ENCODE measurements at regions not wholly inside any gene's neighbourhood (a gene's known extent, or its start where the extent isn't known, plus 50 kb on each side); places are given as distances from the start of the nearest gene placed in this dataset.

DNA sequence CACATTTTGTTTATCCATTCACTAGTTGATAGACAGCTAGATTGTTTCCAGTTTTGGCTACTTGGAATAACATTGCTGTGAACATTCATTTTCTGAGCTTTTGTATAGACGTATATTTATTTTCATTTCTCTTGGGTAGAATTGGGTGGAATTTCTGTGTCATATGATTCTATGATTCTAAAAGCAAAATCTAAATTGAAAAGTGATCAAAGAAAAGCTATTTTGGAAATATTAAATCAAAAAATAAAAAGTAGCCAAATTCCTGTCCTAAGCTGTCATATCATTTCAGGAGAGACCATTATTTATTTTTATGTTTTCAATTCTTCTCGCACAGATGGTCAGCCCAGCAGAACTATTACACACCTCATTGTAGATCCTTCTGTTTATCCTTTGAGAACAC is 229.2 kb downstream of the COL12A1 start:
- H3K27me3 ChIP-seq (ENCODE audit: control insufficient read depth, insufficient read depth, low read length): no peaks in the 10 kb centered on the region
- H3K9ac ChIP-seq (ENCODE audit: low read length): no peak overlapping the region
- H3K4me1 ChIP-seq (ENCODE audit: control insufficient read depth, insufficient read depth, low read length): peaks cover 10% of the 10 kb centered on the region
- H3K36me3 ChIP-seq (ENCODE audit: control insufficient read depth, insufficient read depth, low read length): no peaks in the 10 kb centered on the region
- no peak overlapping the region for H3K4me3 ChIP-seq (ENCODE audit: low read length)
- no peak overlapping the region for H3K27ac ChIP-seq (ENCODE audit: low read depth, low read length)

- Histone ChIP-seq H3K36me3 (ENCODE audit: control insufficient read depth, insufficient read depth, low read length) (no peaks in the 10 kb centered on the region), H3K4me1 (ENCODE audit: control insufficient read depth, insufficient read depth, low read length) (peaks cover 11% of the 10 kb centered on the region), H3K27ac (ENCODE audit: low read depth, low read length) (no peak overlapping the region), H3K4me3 (ENCODE audit: low read length) (no peak overlapping the region), H3K27me3 (ENCODE audit: control insufficient read depth, insufficient read depth, low read length) (no peaks in the 10 kb centered on the region), H3K9ac (ENCODE audit: low read length) (no peak overlapping the region)
Measured at GRCh38 chr6:74976026-74976425, 229.8 kb downstream of the COL12A1 start.

- Histone ChIP-seq H3K4me1 (ENCODE audit: control insufficient read depth, insufficient read depth, low read length) (peaks cover 11% of the 10 kb centered on the region), H3K9ac (ENCODE audit: low read length) (no peak overlapping the region), H3K27me3 (ENCODE audit: control insufficient read depth, insufficient read depth, low read length) (no peaks in the 10 kb centered on the region), H3K27ac (ENCODE audit: low read depth, low read length) (no peak overlapping the region), H3K36me3 (ENCODE audit: control insufficient read depth, insufficient read depth, low read length) (no peaks in the 10 kb centered on the region), H3K4me3 (ENCODE audit: low read length) (no peak overlapping the region)
Measured at GRCh38 chr6:74973591-74973990, 232.3 kb downstream of the COL12A1 start.

DNA sequence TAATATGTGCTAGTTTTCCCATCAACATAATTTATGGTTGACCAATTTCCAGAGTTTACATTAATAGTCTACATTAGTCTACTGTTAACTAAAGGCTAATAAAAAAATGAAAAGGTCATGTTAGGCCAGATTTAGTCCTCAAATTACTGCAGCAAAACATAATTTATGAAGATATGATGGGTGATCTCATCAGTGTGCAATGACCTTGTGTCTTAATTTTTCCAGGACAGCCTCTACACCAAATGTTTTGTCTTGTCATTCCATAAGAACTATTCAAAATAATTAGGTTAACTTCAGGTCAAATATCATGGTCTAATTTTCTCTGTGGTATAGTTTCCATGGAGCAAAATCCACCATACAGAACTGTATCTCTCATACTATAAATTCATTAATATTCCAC is 234.2 kb downstream of the COL12A1 start:
- H3K4me1 ChIP-seq (ENCODE audit: control insufficient read depth, insufficient read depth, low read length): peaks cover 8% of the 10 kb centered on the region
- no peak overlapping the region for H3K4me3 ChIP-seq (ENCODE audit: low read length)
- no peaks in the 10 kb centered on the region for H3K27me3 ChIP-seq (ENCODE audit: control insufficient read depth, insufficient read depth, low read length)
- no peak overlapping the region for H3K9ac ChIP-seq (ENCODE audit: low read length)
- H3K36me3 ChIP-seq (ENCODE audit: control insufficient read depth, insufficient read depth, low read length): no peaks in the 10 kb centered on the region
- no peak overlapping the region for H3K27ac ChIP-seq (ENCODE audit: low read depth, low read length)

GRCh38 chr6:74969591-74970267 is 236.1 kb downstream of the COL12A1 start:
- no peak overlapping the region for H3K27ac ChIP-seq (ENCODE audit: low read depth, low read length)
- H3K4me3 ChIP-seq (ENCODE audit: low read length): no peak overlapping the region
- no peaks in the 10 kb centered on the region for H3K27me3 ChIP-seq (ENCODE audit: control insufficient read depth, insufficient read depth, low read length)
- H3K36me3 ChIP-seq (ENCODE audit: control insufficient read depth, insufficient read depth, low read length): no peaks in the 10 kb centered on the region
- no peak overlapping the region for H3K9ac ChIP-seq (ENCODE audit: low read length)
- peaks cover 8% of the 10 kb centered on the region for H3K4me1 ChIP-seq (ENCODE audit: control insufficient read depth, insufficient read depth, low read length)

DNA sequence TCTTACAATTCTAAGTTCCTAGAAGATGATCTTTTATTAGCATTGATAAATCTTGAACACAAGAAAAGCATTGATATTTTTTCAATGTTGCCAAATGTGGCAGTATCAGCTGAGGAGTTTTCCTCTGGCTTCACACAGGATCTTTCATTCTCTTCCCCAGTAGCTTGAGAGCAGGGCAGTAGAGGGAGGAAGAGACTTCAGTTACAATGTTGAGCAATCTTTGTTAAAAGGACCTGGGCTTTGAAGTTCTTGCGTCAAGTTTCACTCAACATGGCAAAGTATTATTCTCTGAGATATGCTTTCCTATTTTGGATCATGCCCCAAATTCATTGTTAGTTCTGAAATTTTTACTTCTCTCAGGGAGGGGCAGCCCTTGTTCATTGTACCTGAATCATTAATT is 238.0 kb downstream of the COL12A1 start:
- H3K9ac ChIP-seq (ENCODE audit: low read length): no peak overlapping the region
- peaks cover 2% of the 10 kb centered on the region for H3K4me1 ChIP-seq (ENCODE audit: control insufficient read depth, insufficient read depth, low read length)
- no peak overlapping the region for H3K4me3 ChIP-seq (ENCODE audit: low read length)
- no peak overlapping the region for H3K27ac ChIP-seq (ENCODE audit: low read depth, low read length)
- H3K27me3 ChIP-seq (ENCODE audit: control insufficient read depth, insufficient read depth, low read length): no peaks in the 10 kb centered on the region
- no peaks in the 10 kb centered on the region for H3K36me3 ChIP-seq (ENCODE audit: control insufficient read depth, insufficient read depth, low read length)

DNA sequence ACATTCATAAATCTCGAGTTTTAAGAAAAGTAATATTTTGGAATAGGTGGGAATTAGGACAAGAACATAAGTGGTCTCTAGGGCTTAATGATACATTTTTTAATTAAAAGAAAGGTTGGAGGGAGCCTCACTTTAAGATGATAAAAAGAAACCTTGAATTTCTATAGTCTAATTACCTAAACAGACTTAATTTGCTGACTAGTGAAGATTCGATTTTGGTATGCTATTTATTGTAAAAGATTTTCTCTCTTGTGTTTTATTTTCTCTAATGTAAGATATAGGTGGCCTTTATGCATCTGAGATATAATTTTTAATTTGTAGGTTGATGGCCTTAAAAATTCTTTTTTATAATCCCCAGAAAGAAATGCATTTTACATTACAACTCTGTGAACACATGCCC is 239.1 kb downstream of the COL12A1 start:
- no peaks in the 10 kb centered on the region for H3K27me3 ChIP-seq (ENCODE audit: control insufficient read depth, insufficient read depth, low read length)
- H3K36me3 ChIP-seq (ENCODE audit: control insufficient read depth, insufficient read depth, low read length): no peaks in the 10 kb centered on the region
- no peak overlapping the region for H3K9ac ChIP-seq (ENCODE audit: low read length)
- no peak overlapping the region for H3K27ac ChIP-seq (ENCODE audit: low read depth, low read length)
- H3K4me1 ChIP-seq (ENCODE audit: control insufficient read depth, insufficient read depth, low read length): peaks cover under 1% of the 10 kb centered on the region
- H3K4me3 ChIP-seq (ENCODE audit: low read length): no peak overlapping the region

DNA sequence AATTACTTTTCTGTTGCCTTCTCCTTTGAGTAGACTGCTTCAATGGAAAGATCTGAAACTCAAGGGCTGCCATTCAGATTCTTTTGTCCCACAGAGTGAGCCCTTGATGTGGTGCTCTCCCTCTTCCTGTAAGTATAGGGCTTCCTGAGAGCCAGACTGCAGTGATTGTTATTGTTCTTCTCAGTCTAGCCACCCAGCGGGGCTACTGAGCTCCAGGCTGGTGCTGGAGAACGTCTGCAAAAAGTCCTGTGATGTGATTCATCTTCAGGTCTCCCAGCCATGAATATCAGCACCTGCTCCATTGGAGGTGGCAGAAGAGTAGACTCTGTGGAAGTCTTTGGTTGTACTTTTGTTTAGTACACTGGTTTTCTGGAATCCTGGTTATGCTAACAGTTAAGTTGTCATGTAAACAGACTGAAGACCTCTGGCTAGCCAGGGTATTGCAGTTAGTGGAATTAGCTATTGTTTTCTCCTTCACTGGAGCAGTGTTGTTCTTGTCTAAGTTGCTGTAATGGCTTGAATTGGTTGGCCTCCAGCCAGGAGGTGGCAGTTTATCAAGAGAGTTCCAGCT is 240.9 kb downstream of the COL12A1 start:
- Histone ChIP-seq H3K4me1 (ENCODE audit: control insufficient read depth, insufficient read depth, low read length) (no peaks in the 10 kb centered on the region), H3K4me3 (ENCODE audit: low read length) (no peak overlapping the region), H3K27ac (ENCODE audit: low read depth, low read length) (no peak overlapping the region), H3K9ac (ENCODE audit: low read length) (no peak overlapping the region), H3K36me3 (ENCODE audit: control insufficient read depth, insufficient read depth, low read length) (no peaks in the 10 kb centered on the region), H3K27me3 (ENCODE audit: control insufficient read depth, insufficient read depth, low read length) (no peaks in the 10 kb centered on the region)

GRCh38 chr6:74956559-74957428 is 249.1 kb downstream of the COL12A1 start:
- H3K4me3 ChIP-seq (ENCODE audit: low read length): no peak overlapping the region
- no peaks in the 10 kb centered on the region for H3K27me3 ChIP-seq (ENCODE audit: control insufficient read depth, insufficient read depth, low read length)
- no peaks in the 10 kb centered on the region for H3K4me1 ChIP-seq (ENCODE audit: control insufficient read depth, insufficient read depth, low read length)
- no peak overlapping the region for H3K27ac ChIP-seq (ENCODE audit: low read depth, low read length)
- H3K9ac ChIP-seq (ENCODE audit: low read length): no peak overlapping the region
- H3K36me3 ChIP-seq (ENCODE audit: control insufficient read depth, insufficient read depth, low read length): no peaks in the 10 kb centered on the region

GRCh38 chr6:74953708-74954107 is 252.1 kb downstream of the COL12A1 start:
- Histone ChIP-seq H3K9ac (ENCODE audit: low read length) (no peak overlapping the region), H3K27ac (ENCODE audit: low read depth, low read length) (no peak overlapping the region), H3K4me3 (ENCODE audit: low read length) (no peak overlapping the region), H3K36me3 (ENCODE audit: control insufficient read depth, insufficient read depth, low read length) (no peaks in the 10 kb centered on the region), H3K4me1 (ENCODE audit: control insufficient read depth, insufficient read depth, low read length) (no peaks in the 10 kb centered on the region), H3K27me3 (ENCODE audit: control insufficient read depth, insufficient read depth, low read length) (no peaks in the 10 kb centered on the region)

DNA sequence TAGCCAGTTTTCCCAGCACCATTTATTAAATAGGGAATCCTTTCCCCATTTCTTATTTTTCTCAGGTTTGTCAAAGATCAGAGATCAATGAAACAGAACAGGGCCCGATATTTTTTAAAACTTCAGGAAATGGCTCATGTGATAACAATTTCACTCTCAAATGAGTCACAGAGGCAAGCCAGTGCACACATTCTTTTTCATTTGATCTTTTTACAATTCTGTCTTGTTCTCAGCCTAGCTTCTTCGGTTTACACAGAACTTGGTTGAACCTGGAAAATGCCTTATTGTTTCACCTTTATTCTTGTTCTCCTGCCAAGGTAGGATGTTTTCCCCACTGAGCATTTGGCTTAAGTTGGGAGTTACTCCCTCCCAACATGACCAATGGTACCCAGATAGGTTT is 258.9 kb downstream of the COL12A1 start:
- no peak overlapping the region for H3K4me3 ChIP-seq (ENCODE audit: low read length)
- no peaks in the 10 kb centered on the region for H3K36me3 ChIP-seq (ENCODE audit: control insufficient read depth, insufficient read depth, low read length)
- no peak overlapping the region for H3K9ac ChIP-seq (ENCODE audit: low read length)
- no peaks in the 10 kb centered on the region for H3K4me1 ChIP-seq (ENCODE audit: control insufficient read depth, insufficient read depth, low read length)
- no peaks in the 10 kb centered on the region for H3K27me3 ChIP-seq (ENCODE audit: control insufficient read depth, insufficient read depth, low read length)
- H3K27ac ChIP-seq (ENCODE audit: low read depth, low read length): no peak overlapping the region

- no peaks in the 10 kb centered on the region for H3K36me3 ChIP-seq (ENCODE audit: control insufficient read depth, insufficient read depth, low read length)
- H3K9ac ChIP-seq (ENCODE audit: low read length): no peak overlapping the region
- H3K27ac ChIP-seq (ENCODE audit: low read depth, low read length): no peak overlapping the region
- no peaks in the 10 kb centered on the region for H3K27me3 ChIP-seq (ENCODE audit: control insufficient read depth, insufficient read depth, low read length)
- no peaks in the 10 kb centered on the region for H3K4me1 ChIP-seq (ENCODE audit: control insufficient read depth, insufficient read depth, low read length)
- H3K4me3 ChIP-seq (ENCODE audit: low read length): no peak overlapping the region
Measured at GRCh38 chr6:74942130-74942529, 263.7 kb downstream of the COL12A1 start.
